Stimulated activated naive CD8-positive, alpha-beta T cell treated with anti-CD3 and anti-CD28 coated beads, Interleukin-15, Interleukin-2, amounts not matched to agents 100 U/mL and 50 U/mL, for 24 hours (primary cell): ENCODE measurements at regions not wholly inside any gene's neighbourhood (a gene's known extent, or its start where the extent isn't known, plus 50 kb on each side); places are given as distances from the start of the nearest gene placed in this dataset.
A peak's percentile ranks its signal among the peaks of the same experiment; 100 is the strongest.

Experiments
- ATAC-seq: fragments of 150-1000 bp; cut with Tn5 transposase; one replicate; pipeline ENCODE4 v1.10.0; 2021
- DNase-seq: peaks from one replicate; pipeline ENCODE4 v3.0.0; 2021

DNA sequence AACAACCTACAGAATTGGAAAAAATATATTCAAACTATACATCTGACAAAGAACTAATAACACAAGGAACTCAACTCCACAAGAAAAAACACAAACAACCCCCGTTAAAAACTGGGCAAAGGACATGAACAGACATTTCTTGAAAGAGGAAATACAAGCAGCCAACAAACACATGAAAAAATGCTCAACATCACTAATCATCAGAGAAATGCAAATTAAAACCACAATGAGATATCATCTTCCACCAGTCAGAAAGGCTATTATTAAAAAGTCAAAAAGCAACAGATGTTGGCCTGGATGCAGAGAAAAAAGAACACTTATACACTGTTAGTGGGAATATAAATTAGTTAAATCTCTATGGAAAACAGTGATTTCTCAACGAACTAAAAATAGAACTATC, 82.6 kb upstream of the CCDC91 start:
- DNase-seq = no peak
- no peak for ATAC-seq

DNA sequence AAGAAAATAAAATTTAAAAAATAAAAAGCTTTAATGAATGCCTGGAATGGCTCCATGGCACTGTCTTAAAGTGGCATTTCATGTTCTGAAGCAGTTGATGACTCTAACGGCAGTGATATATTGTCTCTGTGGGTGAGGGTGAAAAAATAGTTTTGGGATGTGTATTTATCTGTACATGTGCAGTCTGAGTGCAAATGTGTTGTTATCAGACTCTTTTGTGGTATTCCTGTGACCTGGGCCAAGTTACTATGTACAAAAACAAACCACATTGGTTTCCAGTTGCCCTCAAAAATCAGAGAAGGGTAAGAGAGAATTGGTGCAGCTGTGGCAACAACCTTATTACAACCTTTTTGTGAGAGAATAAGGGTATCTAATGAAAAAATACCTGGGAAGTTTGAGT, 81.7 kb upstream of the CCDC91 start:
- DNase-seq (no peak), ATAC-seq (no peak)

DNA sequence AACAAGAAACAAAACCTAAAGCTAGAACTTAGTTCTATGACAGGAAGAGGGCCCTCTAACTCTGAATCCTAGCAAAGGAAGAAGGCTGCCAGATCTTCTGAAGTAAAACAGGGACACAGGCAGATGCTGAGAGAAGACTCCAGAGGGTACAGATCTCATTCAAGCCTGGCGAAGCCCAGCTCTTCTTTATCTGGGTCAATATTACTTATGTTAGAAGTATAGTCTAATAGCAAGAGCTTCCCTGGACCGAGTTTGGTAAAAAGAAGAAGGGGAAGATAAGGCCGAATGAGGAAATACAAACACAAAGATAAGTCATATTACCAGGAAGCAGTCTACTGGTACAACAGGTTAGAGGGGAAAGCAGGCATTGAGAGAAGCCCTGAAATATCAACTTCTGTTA, 79.9 kb upstream of the CCDC91 start:
- no peak for DNase-seq
- no peak for ATAC-seq

DNA sequence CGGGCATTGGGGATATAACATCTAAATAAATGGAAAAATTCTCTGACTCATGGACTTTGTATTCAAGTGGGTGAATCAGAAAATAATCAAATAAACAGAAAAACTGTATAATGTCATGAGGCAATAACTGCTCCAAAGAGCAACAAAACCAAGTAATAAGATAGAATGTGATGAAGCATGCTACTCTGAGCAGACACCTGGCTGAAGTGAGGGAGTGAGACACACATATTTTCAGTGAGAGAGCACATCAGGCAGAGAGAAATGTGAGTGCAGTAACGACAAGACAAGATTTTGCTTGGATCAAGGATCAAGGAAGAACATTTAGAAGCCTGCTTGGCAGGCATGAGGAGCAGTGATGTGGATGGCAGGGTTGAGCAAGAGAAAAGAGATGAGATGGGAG, 75.8 kb upstream of the CCDC91 start:
- ATAC-seq = no peak

DNA sequence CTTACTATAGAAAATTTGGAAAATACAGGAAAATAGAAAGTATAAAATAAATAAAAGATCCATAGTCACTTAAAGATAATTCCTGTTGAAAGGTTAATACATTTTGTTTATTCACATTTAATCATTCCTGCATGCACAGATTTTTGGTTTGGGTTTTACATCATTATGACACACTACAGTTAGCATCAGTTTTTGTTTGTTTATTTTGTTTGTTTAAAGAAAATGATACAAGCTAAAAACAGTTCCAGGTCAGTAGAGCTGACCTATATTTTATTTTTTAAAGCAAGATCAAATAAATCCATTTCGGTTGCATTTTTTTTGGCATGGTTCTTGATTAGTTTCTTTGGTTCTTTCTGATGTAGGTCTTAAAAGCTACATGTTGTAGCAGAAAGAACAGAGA, 68.8 kb upstream of the CCDC91 start:
- no peak for ATAC-seq
- DNase-seq = no peak

More for the DNA sequence above, 75.8 kb upstream of the CCDC91 start:
- DNase-seq = no peak

DNA sequence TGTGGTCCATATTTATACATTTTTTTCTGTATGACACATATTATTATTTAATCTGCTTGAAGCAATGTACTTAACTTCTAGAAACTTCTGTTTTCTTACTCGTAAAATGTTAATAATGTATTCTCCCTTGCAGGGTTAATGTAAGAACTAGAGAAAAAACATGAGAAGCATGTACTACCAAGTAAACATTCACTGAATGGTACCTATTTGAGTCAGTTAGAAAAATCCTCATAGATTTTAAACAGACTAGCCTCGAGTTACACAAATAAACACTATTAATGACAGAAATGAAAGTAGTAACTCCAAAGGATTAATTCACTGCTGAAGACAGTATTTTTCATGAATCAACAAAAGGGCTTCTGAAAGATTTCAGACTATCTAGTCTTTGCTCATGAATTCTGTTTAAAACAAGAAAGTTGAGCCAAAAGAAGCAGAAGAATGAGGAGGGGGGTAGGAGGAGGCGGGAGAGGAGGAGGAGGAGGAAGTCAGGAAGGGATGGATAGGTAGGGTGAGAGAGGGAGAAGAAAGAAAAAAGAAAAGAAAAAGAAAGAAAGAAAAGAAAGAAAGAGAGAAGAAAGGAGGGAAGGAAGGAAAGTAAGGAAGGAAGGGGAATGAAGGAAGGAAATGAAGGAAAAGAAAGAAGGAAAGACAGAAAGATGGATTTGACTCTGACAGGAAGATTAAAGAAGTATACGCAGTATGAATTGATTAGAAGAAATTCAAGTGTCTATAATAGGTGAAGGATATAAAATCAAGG, 68.2 kb upstream of the CCDC91 start:
- DNase-seq = no peak
- ATAC-seq = no peak

DNA sequence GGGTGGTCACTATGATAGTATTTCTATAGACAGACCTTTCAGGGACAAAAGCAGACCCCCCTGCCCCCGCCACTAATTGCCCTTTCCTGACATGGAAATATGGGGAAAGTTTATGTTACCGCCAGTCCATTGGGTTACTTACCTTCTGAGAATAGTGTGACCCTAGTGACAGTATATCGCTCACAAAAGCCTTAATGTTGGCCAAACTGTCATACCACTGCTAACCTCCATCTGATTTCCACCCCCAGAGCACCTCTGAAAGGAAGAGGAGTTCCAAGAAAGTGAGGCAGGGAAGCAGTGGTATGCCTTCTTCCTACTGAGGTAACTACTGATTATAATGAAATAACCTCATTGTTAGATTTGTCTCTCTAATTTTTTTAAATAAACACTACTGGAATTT, 67.5 kb upstream of the CCDC91 start:
- DNase-seq (no peak), ATAC-seq (no peak)

DNA sequence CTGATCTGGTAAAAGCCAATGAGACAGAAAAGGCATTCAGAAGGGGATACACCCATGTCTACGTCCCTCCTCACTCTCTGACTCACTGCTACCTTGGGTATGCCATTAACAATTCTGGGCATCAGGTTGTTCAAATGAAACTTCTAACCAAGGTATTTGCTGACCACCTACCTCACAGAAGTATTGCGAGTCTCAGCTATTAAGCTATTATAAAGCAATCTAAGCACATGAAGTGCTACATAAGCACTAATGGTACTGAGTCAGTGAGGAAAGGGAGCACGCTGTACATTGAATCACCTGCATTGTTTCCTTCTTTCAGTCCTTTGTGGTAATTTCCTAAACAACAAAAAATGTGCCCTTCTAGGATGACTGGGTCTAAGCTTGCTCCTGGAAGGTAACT, 62.8 kb upstream of the CCDC91 start:
- ATAC-seq = no peak
- no peak for DNase-seq

DNA sequence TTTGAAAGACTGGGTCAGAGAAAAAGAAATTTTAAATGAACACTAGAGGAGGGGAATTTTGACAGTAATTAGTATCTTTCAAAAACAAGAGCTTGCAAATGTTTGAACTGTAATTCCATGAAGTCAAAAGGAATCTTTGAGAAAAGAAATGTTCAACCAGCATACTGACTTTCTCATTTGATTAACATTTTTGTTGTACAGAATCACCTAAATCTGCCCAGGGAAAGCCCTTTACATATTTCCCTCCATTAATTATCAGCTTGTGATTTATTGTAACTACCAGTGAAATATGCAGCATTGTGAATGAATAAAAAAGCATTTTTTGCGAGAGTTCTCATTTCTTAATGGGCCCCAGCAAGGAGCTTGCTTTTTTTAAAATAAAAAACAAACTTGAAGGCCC, 61.2 kb upstream of the CCDC91 start:
- DNase-seq (no peak), ATAC-seq (no peak)

DNA sequence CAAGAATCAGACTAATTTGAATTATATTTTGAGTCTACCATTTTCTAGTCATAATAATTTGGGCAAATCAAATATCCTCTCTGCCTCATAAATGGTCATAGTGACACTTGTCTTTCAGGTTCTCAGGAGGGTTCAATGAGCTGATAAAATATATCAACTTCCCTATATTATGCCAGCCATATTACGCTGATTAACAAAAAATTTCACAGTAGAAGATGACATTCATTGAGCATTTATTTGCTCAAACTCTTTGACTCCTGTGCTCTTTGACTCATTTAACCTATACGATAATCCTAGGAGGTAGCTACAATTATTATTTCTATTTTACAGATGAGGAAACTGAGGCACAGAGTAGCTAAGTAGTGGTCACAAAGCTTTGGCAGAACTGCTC, 60.0 kb upstream of the CCDC91 start:
- DNase-seq (no peak), ATAC-seq (no peak)

DNA sequence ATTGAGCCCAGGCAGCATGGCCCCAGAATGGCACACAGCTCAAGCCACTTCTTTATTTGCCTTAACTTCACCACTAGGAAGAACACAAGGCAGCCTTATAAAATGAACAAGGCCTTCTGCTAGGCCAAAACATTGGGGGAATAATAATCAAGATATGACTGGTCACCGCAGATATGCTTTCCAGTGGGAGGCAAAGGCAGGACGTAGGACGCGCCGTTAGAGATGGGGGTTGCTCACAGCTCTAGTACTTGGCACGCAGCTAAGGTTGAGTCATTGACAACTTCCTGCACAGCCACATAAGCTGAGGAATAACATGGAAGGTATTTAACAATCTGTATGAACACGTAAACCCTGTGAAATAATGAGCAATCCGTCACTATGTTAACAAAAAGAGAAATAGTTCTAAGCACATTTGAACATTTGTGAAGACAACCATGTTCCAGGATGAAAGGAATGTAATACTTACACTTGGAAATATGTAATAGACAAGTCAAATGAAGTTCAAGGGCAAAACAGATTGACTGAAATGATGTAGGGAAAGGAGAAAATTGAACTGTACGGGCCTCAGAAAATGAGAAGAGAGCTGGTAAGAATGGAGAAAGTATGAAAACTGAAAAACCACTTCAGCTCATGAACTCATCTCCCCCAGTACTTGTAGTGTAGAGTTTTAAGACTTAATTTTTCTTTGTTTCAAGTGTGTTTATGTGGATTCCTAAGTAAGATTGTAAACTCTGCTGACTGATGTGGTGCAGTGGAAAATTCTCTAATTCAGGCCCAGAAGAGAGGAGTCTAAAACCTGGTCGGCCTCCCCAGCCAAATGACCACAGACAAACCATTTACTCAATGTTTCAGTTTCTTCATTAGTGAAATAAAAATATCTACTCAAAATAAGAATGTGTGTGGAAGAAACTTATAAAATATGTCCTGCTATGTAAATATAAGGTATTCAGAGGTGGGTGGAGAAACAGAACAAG, 59.3 kb upstream of the CCDC91 start:
- DNase-seq = no peak
- ATAC-seq = peak; percentile 46

DNA sequence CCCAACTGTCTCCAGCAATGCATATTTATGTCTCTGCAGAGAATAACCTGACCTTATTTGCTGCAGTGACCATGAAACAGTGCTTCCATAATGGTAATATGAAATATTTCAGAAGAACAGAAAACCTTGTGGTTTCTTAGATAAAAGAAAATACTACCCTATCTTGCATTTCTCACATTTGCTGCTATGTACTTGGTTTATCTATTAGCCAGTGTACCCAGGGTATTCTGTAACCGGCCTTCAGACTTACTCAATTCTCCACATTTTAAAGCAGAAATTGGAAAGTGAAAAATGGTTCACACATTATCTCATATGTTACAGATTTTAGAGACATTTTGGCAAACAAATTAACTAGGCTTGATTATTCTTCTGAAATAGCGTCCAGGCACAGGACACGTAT, 57.9 kb upstream of the CCDC91 start:
- DNase-seq = no peak

DNA sequence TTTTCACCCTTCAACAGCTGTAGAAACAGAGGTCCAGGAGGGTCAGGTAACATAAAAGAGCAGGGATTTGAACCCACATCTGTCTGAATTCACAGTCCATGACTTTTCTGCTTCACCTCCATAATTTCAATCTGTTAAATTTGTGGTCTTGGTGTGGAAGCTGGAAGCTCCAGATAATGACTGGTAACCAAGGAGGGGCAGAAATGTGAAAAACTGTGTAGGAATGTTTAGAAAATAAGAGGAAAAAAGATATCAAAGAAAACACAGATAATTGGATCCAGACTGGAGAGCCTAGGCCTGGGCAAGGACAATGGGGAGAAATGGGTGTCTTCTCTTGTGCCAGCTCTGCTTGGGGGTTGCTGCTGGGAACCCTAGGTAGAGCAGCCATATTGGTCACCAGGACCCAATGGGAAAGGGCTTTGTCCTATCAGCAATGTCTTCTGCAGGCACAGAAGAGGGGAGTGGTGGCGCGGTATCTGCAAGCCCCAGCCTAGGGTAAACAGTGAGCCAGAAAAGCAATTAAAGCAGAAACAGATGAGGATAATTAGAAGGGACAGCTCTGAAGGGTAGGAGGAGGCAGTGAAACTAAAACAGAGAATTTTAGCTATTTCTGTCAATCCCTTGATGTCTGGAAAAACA, 54.3 kb upstream of the CCDC91 start:
- DNase-seq (no peak), ATAC-seq (no peak)

More for the DNA sequence above, 57.9 kb upstream of the CCDC91 start:
- no peak for ATAC-seq

DNA sequence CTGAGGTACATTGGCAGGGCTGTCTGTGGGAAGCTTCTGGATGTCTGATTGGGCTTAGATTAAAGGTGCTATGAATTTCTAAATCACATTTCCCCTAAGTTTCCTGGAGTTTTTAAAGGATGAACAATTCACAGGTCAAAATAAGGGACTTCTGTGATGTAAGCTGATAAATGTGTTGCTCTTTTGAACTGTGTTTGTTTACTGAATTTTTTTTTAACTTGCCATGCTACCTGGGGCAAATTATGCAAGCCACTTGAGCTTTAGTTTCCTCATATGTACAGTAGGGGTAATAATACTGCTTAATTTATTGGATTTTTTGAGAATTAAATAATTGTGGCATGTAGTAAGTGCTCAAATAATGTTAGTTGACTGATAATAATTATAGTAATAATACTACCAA, 52.8 kb upstream of the CCDC91 start:
- ATAC-seq = no peak
- no peak for DNase-seq

DNA sequence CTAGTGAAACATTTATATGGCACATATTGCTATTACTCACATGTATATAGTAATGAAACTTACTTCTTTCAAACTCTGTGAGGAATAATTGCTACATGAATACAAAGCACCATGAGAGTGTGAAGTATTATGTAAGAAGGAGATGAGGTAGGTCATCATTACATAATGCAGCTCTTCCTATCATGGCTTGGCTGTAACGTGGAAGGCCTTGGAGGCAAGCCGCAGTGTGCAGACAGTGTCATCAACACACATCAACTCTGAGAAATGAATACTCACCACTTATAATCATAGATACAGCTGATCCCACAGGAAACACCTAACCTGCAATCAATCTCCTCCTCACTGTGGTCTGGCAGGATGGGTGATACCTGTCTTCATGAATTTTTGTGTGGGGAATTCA, 49.9 kb upstream of the CCDC91 start:
- DNase-seq = no peak
- ATAC-seq = no peak
